Coronary artery (tissue), 2 donors: ENCODE measurements at regions not wholly inside any gene's neighbourhood (a gene's known extent, or its start where the extent isn't known, plus 50 kb on each side); places are given as distances from the start of the nearest gene placed in this dataset.

Experiments
- DNase-seq: peaks from one replicate; pipeline ENCODE4 v3.0.0-alpha.2; 2017; ENCODE audit warnings: low spot score
- H3K27ac ChIP-seq, 2 donors: fragments of 200-600 bp; sonication (generic); one replicate each; pipeline ENCODE4 v1.5.1; 2016 to 2019
- H3K4me3 ChIP-seq: fragments of 200-600 bp; sonication (generic); 2 replicates; pipeline ENCODE4 v1.5.1; 2016; ENCODE audit warnings: mild to moderate bottlenecking, moderate library complexity
- CTCF ChIP-seq: fragments of 200-600 bp; sonication (generic); IDR thresholded peaks from one replicate; pipeline ENCODE4 v1.5.1; 2019; ENCODE audit warnings: antibody characterized with exemption

DNA sequence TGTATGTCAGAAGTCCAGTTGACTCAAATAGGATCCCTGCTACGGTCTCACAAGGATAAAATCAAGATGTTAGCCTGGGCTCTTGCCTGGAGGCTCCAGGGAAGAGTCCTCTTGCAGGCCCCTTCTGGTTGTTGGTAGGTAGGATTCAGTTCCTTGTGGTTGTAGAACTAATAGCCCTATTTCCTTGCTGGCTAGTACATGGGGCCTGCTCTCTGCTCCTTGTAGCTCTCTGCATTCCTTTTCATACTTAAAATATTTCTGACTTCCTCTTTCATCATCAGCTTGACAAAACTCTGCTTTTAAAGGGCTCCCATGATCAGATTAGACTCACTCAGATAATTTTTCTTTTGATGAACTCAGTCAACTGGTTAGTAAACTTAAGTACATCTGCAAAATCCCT is 756.7 kb downstream of the GATA3 start:
- Histone ChIP-seq H3K4me3 (no peak overlapping the region), H3K27ac (no peak overlapping the region)
- TF ChIP-seq CTCF = no peak
- DNase-seq = no peak

GRCh38 chr10:8815969-8816368 is 761.5 kb downstream of the GATA3 start:
- TF ChIP-seq CTCF = no peak
- Histone ChIP-seq H3K4me3 (no peak overlapping the region), H3K27ac (no peak overlapping the region)
- DNase-seq = no peak

- no peak for TF ChIP-seq CTCF
- no peak overlapping the region for H3K4me3 ChIP-seq
- no peak for DNase-seq
- H3K27ac ChIP-seq = no peak overlapping the region
Observed at GRCh38 chr10:8817299-8817698, 762.8 kb downstream of the GATA3 start.

GRCh38 chr10:8825611-8826010 is 771.1 kb downstream of the GATA3 start:
- Histone ChIP-seq H3K4me3 (no peak overlapping the region), H3K27ac (no peak overlapping the region)
- TF ChIP-seq CTCF = no peak
- no peak for DNase-seq

- no peak for TF ChIP-seq CTCF
Observed at GRCh38 chr10:8829592-8829991, 775.1 kb downstream of the GATA3 start.

DNA sequence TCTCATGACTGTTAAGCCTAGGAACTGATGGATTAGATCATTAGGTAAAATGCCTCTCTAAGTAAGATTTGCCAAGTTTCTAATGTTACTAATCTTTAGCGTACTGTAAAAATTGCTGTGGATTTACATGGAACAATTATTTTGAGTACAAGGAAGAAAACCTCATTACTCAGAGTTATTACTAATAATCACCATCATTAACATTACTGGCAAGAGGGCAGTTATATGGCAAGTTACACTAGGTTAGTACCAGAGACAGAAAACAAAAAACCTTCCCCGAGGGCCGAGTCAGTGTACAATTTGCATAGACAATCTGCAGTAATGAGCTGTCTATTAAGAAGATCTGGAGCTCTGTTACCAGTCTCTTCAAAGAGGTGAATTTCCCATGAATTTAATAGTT is 775.6 kb downstream of the GATA3 start:
- H3K4me3 ChIP-seq = no peak overlapping the region
- no peak for DNase-seq
- H3K27ac ChIP-seq = no peak overlapping the region
- no peak for TF ChIP-seq CTCF

More at GRCh38 chr10:8829592-8829991, 775.1 kb downstream of the GATA3 start:
- Histone ChIP-seq H3K27ac (no peak overlapping the region), H3K4me3 (no peak overlapping the region)
- DNase-seq = no peak

- no peak overlapping the region for H3K4me3 ChIP-seq
- no peak for TF ChIP-seq CTCF
- no peak for DNase-seq
- no peak overlapping the region for H3K27ac ChIP-seq
Observed at GRCh38 chr10:8830876-8831275, 776.4 kb downstream of the GATA3 start.
